ENCODE measurements at regions not wholly inside any gene's neighbourhood (a gene's known extent, or its start where the extent isn't known, plus 50 kb on each side); places are given as distances from the start of the nearest gene placed in this dataset.

- no peak for DNase-seq
These were observed 260.6 kb upstream of the NT5C1B start for GRCh38 chr2:18849841-18850578.

DNA sequence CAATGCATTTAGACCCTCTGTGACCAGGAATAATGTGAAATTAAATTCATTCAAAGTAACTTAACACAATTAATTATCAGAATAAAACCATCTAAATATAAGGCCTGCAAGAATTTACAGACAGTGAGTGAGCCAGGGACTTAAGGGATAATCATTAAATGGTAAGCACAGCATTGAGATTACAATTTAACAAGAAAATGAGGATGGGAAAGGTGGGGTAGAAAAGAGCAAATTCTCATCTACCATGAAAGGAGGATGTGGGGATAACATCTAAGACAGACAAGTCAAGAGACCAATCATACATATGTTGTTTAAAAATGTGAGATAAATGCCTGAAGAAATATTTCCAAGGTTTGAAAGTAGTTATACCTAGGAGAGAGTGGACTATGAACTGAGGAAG lies 259.3 kb upstream of the NT5C1B start:
- DNase-seq = no peak

- no peak for DNase-seq
These were observed 256.6 kb upstream of the NT5C1B start for GRCh38 chr2:18845854-18846445.

DNA sequence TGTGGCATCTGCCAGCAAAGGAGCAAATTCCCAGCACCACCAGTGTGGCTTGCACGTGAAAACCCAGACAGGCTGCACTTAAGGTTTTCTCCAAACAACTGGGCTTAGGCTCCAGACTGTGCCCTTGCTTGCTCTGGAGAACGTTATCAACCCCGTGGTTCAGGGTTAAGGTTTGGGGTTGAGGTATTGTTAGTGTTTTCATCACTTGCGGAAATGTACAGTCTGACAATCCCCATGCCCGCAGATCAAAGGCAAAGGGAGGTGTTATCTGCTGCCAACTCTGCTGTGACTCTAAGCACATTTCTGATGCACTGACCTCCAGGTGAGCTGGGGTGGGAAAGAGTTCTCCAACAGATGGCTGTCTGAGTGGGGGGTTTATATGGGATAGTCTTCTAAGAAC lies 253.5 kb upstream of the NT5C1B start:
- DNase-seq = no peak

GRCh38 chr2:18841248-18842150 lies 252.1 kb upstream of the NT5C1B start:
- DNase-seq = no peak

DNA sequence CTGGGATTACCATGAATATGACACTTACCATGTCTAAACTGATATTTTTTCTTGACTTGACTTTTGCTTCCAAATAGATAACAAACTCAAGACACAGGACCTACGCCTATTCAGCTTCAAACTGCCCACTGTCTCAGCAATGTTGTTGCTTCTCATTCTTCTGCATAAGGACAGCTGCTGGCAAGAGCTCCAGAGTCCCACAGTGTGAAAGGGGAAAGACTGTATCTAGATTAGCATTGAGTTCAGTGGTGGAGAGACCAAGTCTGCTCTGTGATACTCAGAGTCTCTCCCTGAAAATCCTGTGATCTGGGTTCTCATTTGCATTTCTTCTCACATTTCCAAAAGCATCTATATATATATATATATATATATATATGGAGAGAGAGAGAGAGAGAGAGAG lies 247.9 kb upstream of the NT5C1B start:
- no peak for DNase-seq

DNA sequence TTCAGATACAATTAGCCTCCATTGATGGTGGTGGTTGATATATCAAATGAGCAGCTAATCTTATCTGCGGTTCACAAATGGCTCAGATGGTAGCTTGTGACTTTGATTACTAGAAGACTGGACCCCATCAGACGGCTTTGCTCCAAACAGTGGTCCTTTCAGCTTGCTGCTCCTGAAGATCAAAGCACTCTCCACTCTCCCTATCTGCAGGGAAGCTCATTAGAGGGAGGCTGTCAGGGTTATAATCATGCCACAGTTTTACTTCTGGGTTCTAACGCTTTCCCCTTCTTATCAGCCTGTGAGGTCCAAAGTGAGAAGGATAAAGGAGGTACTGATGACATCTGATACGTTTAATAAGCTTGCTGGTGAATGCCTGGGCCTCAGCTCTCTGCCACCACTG lies 247.1 kb upstream of the NT5C1B start:
- no peak for DNase-seq

GRCh38 chr2:18835787-18836186 lies 246.4 kb upstream of the NT5C1B start:
- no peak for DNase-seq

GRCh38 chr2:18834341-18834740 lies 245.0 kb upstream of the NT5C1B start:
- no peak for DNase-seq

DNA sequence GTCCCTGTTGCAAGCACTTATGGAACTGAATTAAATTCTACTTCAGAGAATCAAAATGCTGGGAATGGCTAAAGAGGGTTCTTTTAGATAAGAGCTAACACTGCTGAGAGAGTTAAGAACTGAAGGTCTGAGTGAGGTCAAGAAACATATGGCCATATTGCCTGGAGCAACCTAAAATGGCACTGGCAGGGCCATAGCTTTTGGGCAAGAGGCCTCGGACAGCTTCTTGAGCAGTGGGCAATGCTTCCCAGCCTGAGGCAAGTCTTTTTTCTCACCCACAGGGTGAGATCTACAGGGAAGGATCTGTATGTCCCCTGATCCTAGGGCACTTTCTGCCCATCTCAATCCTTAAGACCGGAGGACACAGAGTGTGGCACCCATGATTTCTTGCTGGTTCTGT lies 244.6 kb upstream of the NT5C1B start:
- no peak for DNase-seq

DNA sequence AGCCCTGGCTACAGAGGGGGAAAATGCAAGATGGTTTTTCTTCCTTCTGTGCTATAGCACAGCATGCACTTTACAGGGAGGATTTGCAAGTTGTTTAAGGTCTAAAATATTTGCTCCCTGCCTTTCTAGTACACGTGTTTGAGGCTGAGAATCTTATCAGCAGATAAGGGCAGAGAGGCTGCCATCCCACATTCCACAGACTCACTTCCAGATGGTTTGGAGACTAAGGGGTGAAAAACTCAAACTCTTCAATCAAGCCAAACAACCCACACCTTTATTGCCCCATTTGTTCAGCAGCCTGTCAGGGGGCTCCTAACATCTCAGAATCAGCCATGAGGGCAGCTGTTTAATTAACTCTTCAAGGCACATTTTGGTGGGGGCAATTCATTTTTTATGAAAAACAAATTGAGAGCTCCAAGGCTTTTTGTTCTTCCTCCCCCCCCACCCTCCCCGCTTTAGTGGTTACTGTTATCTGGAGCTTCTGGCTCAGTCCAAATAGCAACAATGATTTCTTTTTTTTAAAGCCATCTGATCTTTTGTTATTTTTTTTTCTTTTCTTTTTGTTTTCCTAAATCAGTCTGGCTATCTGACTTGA lies 242.6 kb upstream of the NT5C1B start:
- no peak for DNase-seq

DNA sequence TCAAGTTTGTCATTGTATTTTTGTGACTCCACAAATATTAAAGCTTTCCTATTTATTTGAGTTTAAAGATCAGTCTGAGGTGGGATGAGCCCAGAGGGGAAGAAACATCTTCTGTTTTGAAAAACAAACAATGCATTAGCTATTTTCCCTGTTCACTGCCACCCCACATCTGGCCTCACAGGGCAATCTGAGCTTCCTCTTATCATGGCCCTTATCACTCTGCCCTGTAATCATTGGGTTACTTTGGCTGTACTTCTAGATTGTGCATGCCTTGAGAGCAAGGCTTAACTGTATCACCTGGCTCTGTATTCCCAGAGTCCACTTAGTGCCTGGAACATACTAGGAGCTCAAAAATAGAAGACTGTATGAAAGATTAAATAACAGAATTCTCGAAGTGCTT lies 241.6 kb upstream of the NT5C1B start:
- DNase-seq = no peak

DNA sequence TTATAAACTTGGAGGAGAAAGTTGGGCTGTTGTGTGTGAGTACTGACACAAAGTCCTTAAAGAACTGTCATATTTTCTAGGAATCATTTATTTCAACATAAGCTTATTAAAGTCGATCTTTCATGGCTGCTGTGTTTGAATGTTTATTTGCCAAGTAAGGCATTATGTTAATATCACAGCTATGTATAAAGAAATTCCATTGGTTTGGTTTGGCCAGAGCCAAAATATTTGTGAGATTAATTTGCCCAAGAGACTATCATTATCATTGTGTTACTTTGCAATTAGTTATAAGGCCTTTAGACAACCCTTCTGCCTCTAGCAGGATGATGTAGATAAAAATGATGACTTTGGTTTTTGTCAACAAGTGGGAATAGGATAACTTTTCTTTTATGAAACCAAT lies 240.6 kb upstream of the NT5C1B start:
- DNase-seq = no peak

DNA sequence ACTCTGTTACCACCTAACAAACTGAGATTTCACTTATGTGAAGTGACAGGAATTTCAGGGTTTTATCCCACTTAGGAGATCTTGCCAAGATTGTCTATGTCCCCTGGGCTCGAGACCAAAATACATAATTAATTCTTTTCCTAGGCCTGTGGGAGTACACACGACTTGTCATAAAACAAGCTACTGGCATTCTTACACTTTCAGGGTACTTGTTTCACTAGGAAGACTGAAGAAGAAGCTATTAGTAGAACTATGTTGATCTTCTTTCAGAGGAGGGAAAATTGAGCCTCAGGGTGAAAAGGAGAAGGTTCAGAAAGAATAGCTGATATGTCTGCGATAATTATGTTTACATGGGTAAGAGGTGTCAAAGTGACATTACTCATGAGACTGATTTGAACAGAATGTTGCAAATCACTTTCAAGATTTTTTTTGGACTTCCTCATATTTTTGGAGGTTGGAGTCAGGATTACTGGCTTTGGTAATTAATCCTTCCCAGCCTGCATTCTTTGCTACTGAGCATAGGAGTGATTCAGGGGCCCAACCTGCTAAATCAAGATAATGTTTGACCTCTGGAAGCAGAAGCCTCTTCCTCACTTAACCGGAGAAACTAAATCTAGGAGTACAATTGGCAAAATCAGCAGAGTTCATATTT lies 240.0 kb upstream of the NT5C1B start:
- no peak for DNase-seq

- no peak for DNase-seq
These were observed 238.9 kb upstream of the NT5C1B start for GRCh38 chr2:18828296-18828695.

DNA sequence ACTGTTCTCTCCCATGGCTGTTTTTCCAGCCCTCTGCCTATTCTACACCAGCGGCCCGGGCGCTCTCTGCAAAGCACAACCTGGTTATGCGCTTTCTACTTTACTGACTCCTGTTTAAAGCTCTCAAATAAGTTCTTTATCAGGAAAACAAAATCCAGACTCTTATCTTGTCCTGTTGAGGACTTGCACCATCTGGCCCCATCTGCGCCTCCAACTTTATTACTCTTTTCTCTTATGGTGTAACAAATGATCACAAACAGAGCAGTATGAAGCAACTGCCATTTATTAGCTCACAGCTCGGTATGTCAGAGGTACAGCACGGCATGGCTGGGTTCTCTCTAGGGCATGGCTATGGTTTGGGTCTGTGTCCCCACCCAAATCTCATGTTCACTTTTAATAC lies 236.5 kb upstream of the NT5C1B start:
- DNase-seq = no peak

DNA sequence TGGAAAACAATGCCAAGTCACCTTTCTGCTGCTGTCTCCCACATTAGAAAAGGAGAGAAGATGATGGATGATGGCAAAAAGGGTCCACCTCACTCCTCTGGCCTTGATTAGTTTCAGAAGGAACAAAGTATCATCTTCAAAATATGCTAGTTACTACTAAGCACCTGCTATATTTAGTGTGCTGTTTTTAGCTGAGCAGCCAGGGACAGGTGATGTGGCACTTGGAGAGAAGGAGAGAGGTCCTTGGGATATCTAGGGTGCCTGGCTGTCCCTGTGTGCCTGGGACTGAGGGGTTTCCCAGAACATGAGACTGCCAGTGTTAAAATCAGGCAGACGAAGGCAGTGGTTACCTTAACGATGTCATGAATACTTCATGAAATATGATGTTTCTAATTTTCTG lies 235.5 kb upstream of the NT5C1B start:
- DNase-seq = no peak

DNA sequence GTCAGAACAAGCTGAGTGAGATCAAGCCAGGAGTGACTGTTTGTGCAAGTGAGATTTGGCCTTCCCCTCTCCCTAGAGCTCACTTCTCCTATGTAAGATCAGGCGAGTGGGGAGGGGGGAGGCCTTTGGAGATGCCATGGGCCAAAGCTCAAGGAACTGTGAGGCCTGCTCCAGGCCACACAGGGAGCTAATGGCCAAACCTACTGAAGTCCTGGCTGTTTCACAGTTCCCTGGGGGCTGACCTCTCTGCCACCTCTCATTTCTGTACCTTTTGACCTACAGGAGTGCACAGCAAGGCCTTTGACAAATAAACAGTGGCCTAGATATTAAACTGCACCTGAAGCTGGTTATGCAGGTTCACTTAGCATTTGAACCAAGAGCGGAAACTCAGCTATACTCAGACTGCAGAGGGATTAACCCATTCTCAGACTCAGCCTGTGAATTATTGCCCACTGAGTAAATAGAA lies 235.0 kb upstream of the NT5C1B start:
- DNase-seq = no peak

GRCh38 chr2:18821431-18821830 lies 232.1 kb upstream of the NT5C1B start:
- no peak for DNase-seq

- no peak for DNase-seq
These were observed 231.6 kb upstream of the NT5C1B start for GRCh38 chr2:18820966-18821365.

DNA sequence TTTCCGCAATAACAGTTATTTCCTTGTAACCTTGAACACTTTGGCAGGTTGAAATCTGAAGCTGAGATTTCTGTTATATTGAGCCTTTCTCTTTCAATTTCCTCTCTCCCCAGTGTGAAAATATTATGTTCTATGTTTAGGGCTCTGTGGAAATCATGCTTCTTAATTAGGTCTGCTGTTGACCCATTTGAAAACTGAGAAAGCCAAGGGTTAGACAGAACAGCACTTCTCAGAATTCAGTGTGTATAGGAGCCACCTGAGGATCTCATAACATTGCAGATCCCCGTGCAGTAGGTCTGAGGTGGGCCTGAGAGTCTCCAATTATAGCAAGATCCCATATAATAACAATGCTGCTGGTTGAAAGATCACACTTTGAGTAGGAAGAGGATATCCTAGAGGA lies 230.2 kb upstream of the NT5C1B start:
- no peak for DNase-seq

- DNase-seq = no peak
These were observed 225.0 kb upstream of the NT5C1B start for GRCh38 chr2:18814387-18814786.

DNA sequence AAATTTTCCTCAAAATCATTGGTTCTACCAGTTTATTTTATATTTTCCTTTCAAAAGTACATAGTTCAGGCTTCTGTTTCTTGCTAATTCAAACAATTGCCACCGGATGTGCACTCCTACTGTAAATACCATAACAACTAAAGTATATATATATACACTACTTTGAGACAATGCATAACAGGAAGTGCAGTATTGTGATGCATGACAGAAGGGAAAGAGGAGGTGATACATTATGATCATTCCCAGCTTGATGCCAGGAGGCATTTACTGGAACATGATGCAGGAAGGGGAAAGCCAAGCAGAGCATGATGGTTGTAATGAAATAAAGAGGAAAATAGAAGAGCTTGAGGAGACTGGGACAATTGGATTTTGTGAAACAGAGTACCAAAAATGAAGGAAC lies 215.2 kb upstream of the NT5C1B start:
- no peak for DNase-seq

Measured in NCI-H146 (cell line).